MM.1S (cell line): ENCODE measurements at regions not wholly inside any gene's neighbourhood (a gene's known extent, or its start where the extent isn't known, plus 50 kb on each side); places are given as distances from the start of the nearest gene placed in this dataset.

Experiments
- EZH2 ChIP-seq: fragments of 300-600 bp; sonication (generic); optimal IDR thresholded peaks from 2 replicates; pipeline ENCODE3; 2017; ENCODE audit warnings: low read depth, mild to moderate bottlenecking, antibody characterized with exemption, low read length, mixed read lengths
- EZH2phosphoT487 ChIP-seq: fragments of 300-600 bp; sonication (generic); IDR thresholded peaks from 2 replicates; pipeline ENCODE4 v1.6.1; 2018; ENCODE audit warnings: antibody characterized with exemption, low read length
- TF ChIP-seq, protein P1 (sequence below): fragments of 300-600 bp; sonication (generic); IDR thresholded peaks from 2 replicates; pipeline ENCODE4 v1.5.1; 2016; ENCODE audit warnings: antibody characterized with exemption, low read length, mixed read lengths

DNA sequence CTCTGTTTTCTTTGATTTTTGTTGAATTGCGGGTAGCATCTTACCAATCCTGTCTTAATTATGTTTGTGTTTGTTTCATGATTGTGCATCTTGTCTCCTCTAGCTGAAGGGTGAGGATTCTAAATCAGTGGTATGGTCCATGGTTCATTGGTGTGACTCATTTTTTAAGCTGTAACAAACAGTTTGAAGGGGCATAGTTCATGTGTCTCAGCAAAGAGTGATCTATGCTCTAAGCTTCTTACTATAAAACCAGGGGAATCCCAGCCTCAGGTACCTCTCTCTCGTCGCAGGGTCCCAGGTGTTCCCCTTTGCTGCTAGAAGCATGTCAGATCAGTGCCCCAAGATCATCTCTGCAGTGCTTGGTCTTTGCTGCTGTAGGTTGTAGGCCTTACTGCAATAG lies 100.1 kb downstream of the OTUD1 start:
- TF ChIP-seq, protein P1, sequence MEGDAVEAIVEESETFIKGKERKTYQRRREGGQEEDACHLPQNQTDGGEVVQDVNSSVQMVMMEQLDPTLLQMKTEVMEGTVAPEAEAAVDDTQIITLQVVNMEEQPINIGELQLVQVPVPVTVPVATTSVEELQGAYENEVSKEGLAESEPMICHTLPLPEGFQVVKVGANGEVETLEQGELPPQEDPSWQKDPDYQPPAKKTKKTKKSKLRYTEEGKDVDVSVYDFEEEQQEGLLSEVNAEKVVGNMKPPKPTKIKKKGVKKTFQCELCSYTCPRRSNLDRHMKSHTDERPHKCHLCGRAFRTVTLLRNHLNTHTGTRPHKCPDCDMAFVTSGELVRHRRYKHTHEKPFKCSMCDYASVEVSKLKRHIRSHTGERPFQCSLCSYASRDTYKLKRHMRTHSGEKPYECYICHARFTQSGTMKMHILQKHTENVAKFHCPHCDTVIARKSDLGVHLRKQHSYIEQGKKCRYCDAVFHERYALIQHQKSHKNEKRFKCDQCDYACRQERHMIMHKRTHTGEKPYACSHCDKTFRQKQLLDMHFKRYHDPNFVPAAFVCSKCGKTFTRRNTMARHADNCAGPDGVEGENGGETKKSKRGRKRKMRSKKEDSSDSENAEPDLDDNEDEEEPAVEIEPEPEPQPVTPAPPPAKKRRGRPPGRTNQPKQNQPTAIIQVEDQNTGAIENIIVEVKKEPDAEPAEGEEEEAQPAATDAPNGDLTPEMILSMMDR = no peak
- no peak for TF ChIP-seq EZH2
- no peak for TF ChIP-seq EZH2phosphoT487
